ENCODE measurements at regions not wholly inside any gene's neighbourhood (a gene's known extent, or its start where the extent isn't known, plus 50 kb on each side); places are given as distances from the start of the nearest gene placed in this dataset.

DNA sequence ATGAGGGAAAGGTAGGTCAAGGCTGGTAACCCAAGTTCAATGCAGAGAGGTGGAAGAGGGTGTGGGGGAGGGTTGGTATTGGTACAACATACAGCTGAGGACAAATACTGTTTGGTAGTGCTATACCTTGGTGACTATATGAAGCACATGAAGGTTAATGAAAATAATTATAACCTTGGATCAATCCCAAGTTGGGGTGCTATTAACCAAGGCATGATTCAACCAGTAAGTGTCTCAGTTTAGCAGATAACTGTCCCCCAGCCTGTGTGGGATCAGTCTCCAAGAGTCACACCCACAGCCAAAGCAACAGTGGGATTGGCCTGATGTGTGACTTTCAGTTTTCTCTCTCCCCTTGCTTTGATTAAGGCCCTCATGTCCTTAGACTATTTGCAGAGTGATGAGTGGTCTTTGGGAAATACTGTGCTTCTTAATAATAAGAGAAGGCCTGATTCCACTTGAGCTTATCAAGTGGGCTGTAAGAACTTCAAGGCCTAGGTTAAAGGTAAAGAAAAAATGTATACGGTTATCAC is 80.8 kb downstream of the EOMES start:
- TF ChIP-seq GATA2 (IDR thresholded peaks at IDR 0.05; ENCODE audit: low read depth, low read length) (no peak), GATA3 (IDR thresholded peaks at IDR 0.05; ENCODE audit: low read depth, low read length) (no peak)

GRCh38 chr3:27639271-27639670 is 82.9 kb downstream of the EOMES start:
- TF ChIP-seq GATA2 (IDR thresholded peaks at IDR 0.05; ENCODE audit: low read depth, low read length) (no peak), GATA3 (IDR thresholded peaks at IDR 0.05; ENCODE audit: low read depth, low read length) (no peak)

DNA sequence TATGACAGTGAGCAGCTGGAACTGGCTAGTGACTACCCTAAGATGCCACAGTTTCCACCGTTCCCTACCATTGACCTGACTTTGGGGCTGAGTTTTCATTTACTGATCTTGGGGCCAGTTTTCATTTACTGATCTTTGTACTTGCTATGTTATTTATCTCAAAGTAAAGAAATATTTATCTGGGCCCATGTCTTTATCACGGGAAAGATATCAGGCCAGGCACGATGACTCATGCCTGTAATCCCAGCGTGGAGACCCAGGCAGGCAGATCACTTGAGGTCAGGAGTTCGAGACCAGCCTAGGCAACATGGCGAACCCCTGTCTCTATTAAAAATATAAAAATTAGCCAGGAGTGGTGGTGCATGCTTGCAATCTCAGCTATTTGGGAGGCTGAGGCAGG is 83.5 kb downstream of the EOMES start:
- TF ChIP-seq GATA2 (IDR thresholded peaks at IDR 0.05; ENCODE audit: low read depth, low read length) (no peak), GATA3 (IDR thresholded peaks at IDR 0.05; ENCODE audit: low read depth, low read length) (no peak)

GRCh38 chr3:27637346-27637995 is 84.7 kb downstream of the EOMES start:
- TF ChIP-seq GATA2 (IDR thresholded peaks at IDR 0.05; ENCODE audit: low read depth, low read length) (no peak), GATA3 (IDR thresholded peaks at IDR 0.05; ENCODE audit: low read depth, low read length) (no peak)

DNA sequence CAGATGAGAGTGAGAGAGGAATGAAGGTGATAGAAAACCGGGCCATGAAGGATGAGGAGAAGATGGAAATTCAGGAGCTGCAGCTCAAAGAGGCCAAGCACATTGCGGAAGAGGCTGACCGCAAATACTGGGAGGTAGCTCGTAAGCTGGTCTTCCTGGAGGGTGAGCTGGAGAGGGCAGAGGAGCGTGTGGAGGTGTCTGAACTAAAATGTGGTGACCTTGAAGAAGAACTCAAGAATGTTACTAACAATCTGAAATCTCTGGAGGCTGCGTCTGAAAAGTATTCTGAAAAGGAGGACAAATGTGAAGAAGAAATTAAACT is 88.9 kb downstream of the EOMES start:
- TF ChIP-seq GATA3 (IDR thresholded peaks at IDR 0.05; ENCODE audit: low read depth, low read length) (no peak), GATA2 (IDR thresholded peaks at IDR 0.05; ENCODE audit: low read depth, low read length) (no peak)

- TF ChIP-seq GATA3 (IDR thresholded peaks at IDR 0.05; ENCODE audit: low read depth, low read length) (no peak), GATA2 (IDR thresholded peaks at IDR 0.05; ENCODE audit: low read depth, low read length) (no peak)
These were observed 89.5 kb downstream of the EOMES start for GRCh38 chr3:27632431-27633223.

DNA sequence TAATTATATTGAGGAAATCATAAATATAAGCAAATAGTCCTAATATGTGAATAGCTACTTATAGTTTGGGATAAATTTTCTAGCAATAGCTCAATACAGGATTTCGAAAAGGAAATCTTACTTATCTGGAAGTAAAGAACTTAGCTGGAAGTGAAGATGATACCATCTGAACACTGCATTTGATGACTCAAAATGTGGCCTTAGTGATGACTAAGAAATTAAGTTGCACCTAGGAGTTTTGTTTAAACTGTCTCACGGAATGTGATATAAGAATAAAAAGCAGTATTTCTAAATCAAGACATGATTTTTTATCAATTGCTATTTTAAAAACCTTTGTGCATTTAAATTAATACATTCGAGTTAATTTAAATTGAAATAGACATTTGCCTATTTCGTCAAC is 91.2 kb downstream of the EOMES start:
- TF ChIP-seq GATA2 (IDR thresholded peaks at IDR 0.05; ENCODE audit: low read depth, low read length) (no peak), GATA3 (IDR thresholded peaks at IDR 0.05; ENCODE audit: low read depth, low read length) (no peak)

GRCh38 chr3:27629366-27629765 is 92.8 kb downstream of the EOMES start:
- TF ChIP-seq GATA3 (IDR thresholded peaks at IDR 0.05; ENCODE audit: low read depth, low read length) (no peak; the same call in 1 of the 2 replicates), GATA2 (IDR thresholded peaks at IDR 0.05; ENCODE audit: low read depth, low read length) (no peak)

GRCh38 chr3:27628026-27628750 is 93.9 kb downstream of the EOMES start:
- TF ChIP-seq GATA3 (IDR thresholded peaks at IDR 0.05; ENCODE audit: low read depth, low read length) (no peak), GATA2 (IDR thresholded peaks at IDR 0.05; ENCODE audit: low read depth, low read length) (no peak)

- TF ChIP-seq GATA2 (IDR thresholded peaks at IDR 0.05; ENCODE audit: low read depth, low read length) (no peak), GATA3 (IDR thresholded peaks at IDR 0.05; ENCODE audit: low read depth, low read length) (no peak)
These were observed 95.5 kb downstream of the EOMES start for GRCh38 chr3:27626596-27627118.

DNA sequence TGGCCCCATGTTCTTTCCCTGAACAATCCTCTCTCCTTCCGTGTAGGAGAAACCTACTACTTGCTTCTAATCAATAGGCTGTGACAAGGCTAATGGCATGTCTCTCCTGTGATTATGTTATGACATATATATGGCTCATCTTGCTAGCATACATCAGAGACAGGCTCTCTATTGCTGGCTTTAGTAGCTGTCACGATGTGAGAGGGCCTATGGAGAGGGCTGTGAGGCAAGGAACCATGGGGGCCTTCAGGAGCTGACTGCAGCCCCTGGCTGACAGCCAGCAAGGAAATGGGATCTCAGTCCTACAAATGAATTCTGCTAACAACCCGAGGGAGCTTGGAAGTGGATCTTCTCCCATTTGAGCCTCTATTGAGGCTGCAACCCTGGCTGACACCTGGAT is 96.3 kb downstream of the EOMES start:
- TF ChIP-seq GATA3 (IDR thresholded peaks at IDR 0.05; ENCODE audit: low read depth, low read length) (no peak), GATA2 (IDR thresholded peaks at IDR 0.05; ENCODE audit: low read depth, low read length) (no peak)

GRCh38 chr3:27623085-27623753 is 98.9 kb downstream of the EOMES start:
- TF ChIP-seq GATA2 (IDR thresholded peaks at IDR 0.05; ENCODE audit: low read depth, low read length) (no peak), GATA3 (IDR thresholded peaks at IDR 0.05; ENCODE audit: low read depth, low read length) (no peak)

DNA sequence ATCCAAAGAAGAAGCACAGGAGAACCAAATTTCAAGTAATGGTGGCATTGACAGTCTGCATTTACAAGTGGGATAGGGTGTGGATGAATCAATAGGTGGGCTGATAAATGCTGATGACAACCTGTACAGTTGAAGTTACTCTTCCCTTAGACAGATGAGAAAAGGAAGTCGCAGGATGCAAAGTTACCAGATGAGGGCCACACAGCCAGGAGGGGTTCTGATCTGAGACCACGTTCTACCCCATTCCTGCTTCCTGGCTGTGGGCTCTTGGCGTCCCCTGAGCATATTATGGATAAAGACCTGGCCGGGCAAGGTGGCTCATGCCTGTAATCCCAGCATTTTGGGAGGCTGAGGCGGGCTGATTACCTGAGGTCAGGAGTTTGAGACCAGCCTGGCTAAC is 104.6 kb downstream of the EOMES start:
- TF ChIP-seq GATA2 (IDR thresholded peaks at IDR 0.05; ENCODE audit: low read depth, low read length), result no peak
- no peak for TF ChIP-seq GATA3 (IDR thresholded peaks at IDR 0.05; ENCODE audit: low read depth, low read length)

- TF ChIP-seq GATA3 (IDR thresholded peaks at IDR 0.05; ENCODE audit: low read depth, low read length), result no peak
These were observed 106.1 kb downstream of the EOMES start for GRCh38 chr3:27616031-27616430.

Measured in SH-SY5Y (cell line).